T-helper 1 cell (primary cell): ENCODE measurements at regions not wholly inside any gene's neighbourhood (a gene's known extent, or its start where the extent isn't known, plus 50 kb on each side); places are given as distances from the start of the nearest gene placed in this dataset.

ENCODE experiments used
- DNase-seq, 5 donors: peaks; one replicate each; pipeline ENCODE4 v3.0.0-alpha.2; 2012 to 2020

DNA sequence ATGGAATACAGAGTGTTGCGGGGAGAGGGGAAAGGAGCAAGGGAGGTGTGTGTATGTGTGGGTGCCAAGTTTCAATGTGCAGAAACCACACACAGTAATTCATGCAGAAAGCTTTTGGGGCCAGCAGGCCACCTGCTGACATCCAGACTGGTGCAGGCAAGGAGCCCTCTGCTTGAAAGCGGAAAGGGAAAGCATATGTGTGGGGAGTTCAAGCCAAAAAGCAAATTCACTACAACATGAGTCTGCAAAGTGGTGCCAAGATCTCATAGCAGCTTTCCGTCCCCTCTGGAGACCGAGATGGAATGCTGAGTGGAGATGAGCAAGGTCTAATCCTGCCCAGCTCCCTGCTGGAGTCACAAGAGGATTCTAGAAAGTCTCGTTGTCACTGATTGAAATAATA lies 159.7 kb upstream of the VLDLR start:
- no peak for DNase-seq

DNA sequence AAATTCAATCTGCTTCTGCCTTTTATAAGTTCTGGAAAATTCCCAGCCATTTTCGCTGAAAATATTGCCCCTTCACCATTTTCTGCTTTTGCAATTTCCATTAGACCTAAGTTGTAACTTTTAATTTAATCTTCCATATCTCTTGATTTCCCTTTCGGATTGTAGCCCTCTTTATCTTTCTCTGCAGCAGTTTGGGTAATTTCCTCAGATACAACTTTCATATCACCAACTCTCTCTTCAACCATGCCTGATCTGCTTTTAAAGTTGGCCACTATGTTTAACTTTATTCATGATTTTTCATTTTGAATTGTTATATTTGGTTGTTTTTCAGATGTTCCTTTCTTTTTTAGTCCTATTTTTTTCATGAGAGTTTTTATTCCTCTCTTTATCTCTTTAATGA lies 157.0 kb upstream of the VLDLR start:
- no peak for DNase-seq

DNA sequence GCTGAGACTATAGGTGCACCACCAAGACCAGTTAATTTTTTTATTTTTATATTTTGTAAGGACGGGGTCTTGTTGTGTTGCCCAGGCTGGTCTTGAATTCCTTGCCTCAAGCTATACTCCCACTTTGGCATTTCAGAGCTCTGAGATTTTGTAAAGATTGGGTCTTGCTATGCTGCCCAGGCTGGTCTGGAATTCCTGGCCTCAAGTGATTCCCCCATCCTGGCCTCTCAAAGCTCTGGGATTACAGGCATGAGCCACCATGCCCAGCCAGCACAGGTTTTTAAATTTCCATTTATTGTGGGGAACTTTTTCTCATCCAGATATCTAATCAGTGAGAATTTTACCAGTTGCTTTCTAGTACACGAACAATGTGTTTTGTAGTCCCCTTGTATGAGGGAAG lies 156.1 kb upstream of the VLDLR start:
- no peak for DNase-seq

DNA sequence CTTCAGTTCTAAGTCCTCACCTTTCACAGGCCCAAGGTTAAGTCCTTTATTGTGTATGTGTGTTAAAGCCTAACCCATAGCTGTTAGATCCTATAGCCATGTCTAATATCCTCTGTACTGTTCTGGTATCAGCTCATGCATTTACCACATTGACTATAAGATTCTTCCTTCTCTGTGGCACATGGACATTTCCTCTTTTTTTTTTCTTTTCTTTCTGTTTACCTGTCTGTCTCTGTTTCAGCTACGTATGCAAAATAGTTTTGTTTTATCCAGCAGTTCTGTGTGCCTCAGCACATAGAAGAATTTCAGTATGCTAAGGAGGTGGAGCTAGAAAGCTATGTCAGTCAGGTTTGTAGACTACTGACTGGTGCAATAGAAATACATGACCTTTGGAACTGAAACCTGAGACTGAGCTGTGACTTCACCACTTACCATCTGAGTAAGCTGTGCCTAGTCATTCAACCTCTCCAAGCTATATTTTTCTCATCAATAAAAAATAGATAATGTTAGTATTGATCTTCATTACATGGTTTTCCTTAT lies 155.6 kb upstream of the VLDLR start:
- no peak for DNase-seq

DNA sequence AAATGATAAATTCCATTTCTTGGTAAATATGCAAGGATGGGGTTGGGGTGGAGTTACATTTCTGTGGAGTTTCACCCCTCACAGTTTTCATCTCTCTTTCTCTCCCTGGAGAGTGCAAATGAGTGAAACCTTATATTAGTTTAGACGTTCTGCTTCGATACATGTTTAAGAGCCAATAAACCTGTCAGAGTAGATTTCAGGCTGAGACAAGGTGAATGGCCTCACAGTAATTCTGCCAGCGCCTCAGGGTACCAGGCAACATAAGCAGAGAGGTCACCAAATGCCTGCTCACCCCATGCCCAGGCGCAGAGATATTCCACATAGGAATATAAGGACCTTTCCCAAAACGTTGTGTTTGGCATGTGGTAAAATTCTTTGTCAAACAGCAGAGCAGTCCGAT lies 154.9 kb upstream of the VLDLR start:
- no peak for DNase-seq

DNA sequence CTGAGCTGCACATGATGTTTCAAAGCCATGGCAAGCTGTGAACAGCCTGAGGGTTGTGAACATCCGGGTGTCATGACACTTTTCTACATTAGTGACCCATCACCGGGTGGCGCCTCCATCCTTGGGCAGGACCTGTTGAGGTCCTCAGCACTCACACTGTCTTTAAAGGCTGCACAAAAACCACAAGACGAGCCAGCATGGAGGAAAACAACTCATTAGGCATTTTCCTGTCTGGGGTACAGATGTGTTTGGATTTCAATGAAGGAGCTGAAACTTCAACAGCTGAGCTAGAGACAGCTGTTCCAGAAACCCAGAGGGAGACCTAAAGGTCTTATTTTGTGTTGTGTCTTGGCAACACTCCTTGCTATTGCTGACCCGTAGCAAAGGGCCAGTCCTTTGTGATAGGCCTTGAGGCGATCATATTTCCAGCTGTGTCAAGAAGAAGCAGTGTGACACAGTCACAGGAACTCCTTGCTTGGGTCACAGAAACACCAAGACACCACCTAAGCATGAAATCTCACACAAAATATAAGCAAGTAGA lies 151.8 kb upstream of the VLDLR start:
- DNase-seq, result peak in 1 of 5 donors; percentile 8

DNA sequence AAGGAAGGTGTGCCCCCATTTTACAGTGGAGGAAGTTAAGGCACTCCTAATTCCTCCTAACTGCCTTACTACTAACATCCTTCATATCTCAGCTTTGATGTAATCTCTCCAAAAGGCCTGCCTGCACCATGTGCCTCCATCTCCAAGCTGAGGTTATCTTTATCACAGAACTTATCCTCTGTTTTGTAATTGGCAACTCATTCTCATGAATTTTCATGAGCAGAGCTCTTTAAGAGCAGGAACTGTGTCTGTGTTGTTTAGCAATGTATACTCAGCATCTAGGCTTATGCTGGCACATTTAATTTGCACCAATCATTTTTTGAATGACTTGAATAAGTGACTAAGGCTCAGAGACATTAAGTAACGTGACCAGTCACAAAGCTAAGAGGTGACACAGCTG lies 147.9 kb upstream of the VLDLR start:
- no peak for DNase-seq

DNA sequence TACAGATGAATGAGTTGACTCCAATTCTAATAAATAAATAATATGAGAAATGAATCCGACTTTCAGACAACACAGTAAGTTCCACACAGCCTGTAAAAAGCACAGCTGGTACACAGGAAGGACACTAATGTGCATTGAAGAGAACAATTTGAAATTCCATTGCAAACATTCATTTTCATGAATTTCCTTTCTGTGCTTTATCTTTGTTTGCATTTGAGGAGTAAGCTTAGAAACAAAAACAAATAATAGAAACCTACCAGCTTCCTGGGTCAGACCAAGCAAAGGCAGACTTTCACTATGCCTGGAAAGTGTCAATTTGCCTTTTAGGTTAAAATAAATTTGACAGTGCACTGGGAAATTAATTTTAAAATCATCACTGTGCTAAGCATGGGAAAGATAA lies 143.8 kb upstream of the VLDLR start:
- no peak for DNase-seq

DNA sequence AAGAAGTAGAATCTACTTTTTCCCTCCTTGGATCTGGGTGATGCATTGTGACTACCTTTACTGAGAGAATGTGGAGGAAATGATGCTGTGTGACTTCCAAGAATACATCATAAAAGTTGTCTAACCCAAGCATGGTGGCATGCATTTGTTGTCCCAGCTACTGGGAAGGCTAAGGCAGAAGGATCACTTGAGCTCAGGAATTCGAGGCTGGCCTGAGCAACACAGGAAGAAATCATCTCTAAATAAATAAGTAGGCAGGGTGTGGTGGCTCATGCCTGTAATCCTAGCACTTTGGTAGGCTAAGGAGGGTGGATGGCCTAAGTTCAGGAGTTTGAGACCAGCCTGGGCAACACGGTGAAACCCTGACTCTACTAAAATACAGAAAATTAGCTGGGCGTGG lies 143.2 kb upstream of the VLDLR start:
- DNase-seq, result no peak

DNA sequence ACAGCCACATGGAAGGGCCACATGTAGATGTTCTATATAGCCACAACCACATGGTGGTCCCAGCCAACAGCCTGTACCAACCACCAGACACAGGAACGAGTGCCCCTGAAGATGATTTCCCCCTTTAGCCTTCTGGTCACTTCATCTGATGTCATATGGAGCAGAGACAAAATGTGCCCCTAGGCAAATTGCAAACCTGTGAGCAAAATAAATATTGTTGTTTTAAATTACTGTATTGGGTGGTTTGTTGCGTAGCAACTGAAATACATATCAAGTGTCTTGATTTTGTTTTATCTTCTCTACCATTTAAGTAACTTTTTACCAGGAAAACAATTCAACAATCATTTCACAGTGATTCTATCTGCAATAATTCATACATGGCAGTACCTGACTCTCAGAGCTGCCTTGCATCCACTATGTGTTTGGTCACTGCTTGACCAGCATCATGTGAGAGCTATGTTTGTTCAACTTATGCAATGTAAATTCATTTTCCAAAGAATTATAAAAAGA lies 142.5 kb upstream of the VLDLR start:
- no peak for DNase-seq

DNA sequence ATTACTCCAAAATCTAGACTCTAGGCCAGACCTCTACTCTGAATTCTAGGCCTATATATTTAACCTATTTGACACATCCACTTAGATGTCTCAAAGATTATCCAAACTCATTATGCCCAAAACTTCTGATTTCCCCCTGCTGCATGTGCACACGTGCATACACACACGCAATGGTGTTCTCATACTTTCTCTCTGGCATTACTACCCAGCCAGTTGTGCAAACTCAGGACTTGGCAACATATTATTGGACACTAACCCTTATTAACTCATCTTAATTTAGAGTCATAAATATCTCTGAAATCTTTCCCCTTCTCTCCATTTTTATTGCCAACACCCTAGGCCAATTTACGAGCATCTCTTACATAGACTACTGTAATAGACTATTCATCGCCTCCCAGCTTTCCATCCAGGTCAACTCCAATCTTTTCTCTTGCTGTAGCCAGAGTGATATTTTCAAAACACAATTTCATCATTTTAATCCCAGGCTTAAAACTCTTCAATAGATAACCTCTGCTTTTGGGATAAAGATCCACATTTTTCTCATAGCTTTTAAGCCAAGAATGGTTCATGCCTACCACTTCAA lies 141.2 kb upstream of the VLDLR start:
- no peak for DNase-seq

DNA sequence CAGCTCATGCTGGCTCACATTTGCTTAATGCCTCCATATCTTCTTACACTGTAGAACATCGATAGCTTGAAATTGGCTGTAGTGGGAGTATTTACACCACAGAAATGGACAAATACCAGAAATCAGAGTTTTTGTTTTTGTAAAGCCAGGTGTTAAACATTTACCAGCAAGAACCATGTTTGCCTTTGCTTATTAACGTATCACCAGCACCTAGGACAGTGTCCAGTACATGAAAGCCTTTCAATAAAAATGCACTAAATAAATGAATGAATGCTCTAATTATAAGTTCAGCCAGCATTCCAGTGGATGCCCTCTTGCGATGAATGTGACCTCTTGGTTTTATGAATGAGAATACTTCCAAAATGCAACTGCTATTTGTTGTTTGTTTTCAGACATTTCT lies 140.4 kb upstream of the VLDLR start:
- DNase-seq, result no peak

DNA sequence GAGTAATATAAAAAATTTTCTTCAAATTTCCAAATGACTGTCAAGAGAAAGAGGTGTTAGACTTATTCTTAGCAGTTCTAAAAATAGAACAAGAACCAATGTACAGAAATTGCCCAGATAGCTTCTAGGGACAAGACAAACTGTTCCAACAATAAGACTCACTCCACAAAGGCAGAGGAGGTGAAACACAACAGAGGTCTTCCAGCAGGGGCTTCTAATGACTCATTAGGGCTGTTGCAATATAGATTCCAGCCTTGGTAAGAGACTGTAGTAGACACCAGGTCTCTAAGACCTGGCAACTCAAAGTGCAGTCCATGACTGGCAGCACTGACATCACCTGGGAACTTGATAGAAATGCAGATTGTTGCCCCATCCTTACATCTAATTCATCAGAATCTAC lies 134.6 kb upstream of the VLDLR start:
- DNase-seq, result no peak

DNA sequence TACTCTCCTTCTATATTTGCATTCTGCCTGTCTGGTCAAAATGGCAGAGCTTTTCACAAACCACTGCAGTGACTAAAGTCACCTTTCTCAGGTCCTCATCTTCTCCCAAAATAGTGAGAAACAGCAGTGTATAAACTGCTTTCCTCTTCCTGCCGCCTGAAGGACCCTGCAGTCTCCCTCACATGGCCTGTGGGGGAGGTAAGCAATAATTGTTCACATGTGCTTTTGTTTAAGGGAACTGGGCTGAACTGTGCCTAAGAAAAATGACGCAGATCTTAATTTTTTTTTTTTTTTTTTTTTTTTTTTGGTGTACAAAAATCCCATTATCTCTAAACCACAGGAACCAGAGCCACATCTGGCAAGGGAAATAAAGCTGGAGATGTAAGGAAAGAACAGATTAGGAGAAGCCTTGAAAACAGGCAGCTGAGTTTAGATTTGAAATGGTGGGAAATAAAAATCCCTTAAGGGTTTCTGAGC lies 131.7 kb upstream of the VLDLR start:
- DNase-seq, result no peak

DNA sequence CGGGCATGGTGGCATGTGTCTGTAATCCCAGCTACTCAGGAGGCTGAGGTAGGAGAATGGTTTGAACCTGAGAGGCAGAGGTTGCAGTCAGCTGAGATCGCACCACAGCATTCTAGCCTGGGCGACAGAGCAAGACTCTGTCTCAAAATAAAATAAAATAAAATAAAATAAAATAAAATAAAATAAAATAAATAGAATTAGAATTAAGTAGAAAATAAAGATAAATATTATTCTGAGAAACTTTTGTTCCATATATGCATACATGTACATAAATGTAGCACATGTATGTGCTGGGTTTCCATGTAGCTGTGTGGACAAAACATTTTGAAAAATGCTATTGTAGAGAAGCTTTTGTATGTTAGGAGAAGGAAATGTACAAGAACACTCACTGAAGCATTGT lies 129.4 kb upstream of the VLDLR start:
- DNase-seq, result no peak

DNA sequence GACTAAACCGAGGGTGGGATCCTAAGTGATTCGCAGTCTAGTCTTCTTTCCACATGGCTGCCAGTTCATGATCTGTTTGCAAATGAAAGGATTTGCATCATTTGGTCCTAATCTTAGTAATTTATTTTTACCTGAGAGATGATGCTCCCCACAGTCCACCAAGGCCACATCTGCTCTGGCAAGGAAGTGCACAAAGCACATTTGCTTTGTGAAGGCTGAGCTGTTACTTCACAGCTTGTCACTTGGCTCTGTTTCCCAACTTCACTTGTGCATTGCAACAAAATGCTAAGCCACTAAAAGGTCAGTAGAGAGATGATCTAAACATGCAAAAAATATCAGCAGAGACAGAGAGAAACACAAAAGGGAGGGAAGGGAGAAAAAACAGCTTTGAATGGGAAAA lies 128.5 kb upstream of the VLDLR start:
- no peak for DNase-seq

DNA sequence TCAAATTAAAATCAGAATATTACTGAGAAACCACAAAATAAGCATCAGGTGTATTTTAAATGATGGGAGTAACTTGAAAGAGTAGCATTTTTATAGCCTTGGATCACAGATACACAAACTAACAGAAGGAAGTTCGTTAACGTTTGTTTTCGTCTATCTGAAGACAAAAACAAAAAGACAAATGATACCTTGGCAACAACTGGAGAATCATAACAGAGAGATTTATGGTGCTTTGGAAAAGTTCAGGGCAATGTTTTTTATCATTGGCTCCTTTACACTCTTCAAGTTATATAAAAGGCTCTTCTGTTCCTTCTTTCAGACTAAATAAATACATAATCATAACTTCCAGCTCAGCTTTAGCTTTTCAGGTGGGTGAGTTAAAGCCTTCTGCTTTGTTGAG lies 128.1 kb upstream of the VLDLR start:
- no peak for DNase-seq

DNA sequence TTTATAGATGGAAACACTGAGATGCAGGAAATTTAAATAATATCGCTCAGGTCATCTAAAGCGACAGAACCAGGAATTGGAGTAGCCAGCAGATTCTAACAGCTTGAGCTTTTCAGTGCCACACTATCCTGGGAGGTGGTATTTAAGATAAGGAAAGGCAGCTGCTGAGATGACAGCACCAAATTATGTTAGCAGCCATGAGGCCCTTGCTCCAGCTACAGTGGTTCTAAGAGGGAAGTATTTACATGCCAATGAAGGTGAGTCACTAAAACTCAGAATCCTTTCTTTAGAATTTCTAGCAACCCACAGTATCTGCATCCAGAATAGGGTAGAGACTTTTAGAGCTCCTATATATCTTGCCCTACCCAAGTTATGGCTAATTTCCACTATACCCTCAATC lies 127.0 kb upstream of the VLDLR start:
- DNase-seq, result no peak

DNA sequence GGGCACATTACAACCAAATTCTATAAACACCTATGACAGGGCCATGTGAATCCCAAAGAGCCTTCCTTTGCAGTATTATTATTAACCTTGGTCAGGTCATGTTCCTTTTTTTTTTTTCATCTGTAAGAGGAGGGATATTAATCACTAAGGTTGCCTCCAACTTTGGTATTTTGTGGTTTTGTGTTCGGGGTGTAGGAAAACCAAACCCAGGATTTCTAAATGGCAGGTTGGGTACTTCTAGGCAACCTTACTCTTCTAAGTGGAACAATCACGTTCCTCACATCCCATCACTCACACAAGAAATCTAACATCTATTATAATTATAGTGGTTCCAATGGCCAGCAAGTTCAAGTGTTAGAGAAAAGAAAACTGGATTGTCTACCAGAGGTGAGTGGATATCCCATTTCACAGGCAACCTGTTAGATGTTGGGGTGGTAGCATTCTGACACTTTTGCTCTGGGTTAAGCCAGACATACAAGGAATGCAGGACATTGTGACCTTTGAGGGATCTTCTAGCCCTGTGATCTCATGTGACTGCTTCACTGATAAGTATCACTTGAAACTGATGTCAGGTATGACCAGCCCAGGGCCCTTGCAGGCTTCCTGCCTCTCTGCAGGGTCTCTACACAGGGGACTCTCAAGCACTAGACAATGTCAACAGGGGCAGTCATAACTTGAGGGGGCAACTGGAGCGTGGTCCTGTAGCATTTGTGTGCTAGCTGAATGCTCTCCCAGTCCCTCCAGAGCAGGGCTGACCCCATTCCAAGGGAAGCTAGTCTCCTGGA lies 126.2 kb upstream of the VLDLR start:
- no peak for DNase-seq

DNA sequence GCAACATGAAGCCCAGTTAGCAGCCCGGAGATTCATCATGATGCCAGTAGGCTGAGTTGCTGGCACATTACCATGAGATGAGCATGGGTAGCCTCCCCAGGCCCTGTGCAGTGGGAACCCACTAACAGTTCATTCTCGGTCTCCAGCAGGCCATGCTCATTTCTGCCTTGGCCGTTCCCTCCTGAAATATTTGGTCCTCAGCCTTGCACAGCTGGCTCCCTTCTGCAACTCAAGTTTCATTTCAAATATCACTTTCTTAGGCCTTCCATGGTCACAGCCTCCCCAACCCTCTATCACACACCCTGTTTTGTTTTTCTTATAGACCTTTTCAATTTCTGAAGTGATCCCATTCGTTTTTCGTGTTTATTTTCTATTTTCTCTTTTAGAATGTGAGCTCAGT lies 125.4 kb upstream of the VLDLR start:
- DNase-seq, result no peak

DNA sequence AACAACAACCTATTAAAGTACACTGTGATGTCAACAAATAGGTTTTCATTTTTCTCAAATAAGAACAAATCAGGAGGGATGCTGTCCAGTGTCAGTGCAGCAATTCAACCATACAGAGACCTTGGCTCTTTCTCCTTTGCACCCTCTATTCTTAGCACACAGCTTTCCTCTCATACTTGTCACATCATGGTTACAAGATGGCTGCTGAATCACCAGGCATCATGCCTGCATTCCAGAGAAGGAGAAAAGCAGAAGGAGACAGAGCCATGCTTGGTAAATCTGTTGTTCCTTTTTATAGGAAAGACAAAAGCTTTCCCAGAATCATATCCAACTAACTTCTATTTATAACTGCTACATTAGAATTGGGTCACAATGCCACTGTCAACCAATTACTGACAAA lies 124.7 kb upstream of the VLDLR start:
- no peak for DNase-seq

DNA sequence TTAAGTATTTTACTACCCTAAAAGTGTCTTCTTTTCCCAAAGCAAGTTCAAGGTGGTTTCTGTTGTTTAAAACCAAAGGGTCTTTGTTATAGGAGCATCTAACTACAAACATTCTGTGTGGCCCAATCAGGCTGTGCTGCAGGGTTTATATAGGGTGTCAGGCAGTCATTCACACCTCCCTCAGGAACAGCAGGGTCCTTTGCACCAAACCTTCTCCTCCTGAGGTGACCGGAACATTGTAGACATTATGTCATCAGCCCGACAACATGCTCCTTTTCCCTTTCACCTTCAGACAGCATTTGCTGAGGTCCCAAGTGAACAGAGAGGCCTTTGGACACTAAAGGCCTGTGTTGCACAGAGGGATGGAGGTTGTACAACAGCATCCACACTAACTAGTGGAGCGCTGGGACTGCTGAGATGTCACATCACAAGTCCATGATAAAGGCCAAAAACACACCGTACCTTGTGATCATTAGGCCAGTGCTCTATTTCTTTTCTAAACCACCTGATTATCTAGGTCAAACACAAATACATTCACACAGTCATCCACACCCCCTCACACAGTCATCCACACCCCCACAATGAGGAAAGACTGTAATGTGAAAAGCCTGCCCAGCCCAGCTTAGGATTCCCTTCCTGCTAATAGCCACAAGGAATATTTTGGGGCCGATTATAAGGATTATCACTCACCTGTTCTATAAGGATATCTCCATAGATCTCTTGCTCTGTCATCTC lies 123.8 kb upstream of the VLDLR start:
- no peak for DNase-seq

DNA sequence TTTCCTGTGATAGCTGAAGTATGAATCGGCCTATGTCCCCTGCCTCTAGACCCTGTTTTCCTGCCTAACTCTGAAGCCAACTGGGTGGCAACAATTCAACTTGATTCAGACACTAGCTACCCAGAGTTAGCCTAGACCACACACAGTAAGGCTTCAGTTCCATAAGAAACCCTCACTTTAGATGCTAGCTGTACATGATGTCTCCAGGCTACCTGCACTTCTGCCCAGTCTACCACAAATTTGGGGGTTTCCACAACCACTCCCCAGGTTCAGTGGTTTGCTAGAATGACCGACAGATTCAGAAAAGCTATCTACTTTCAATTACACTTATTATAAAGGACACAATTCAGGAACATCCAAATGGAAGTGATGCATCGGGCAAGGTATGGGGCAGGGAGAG lies 119.4 kb upstream of the VLDLR start:
- DNase-seq, result no peak
